ENCODE measurements at regions not wholly inside any gene's neighbourhood (a gene's known extent, or its start where the extent isn't known, plus 50 kb on each side); places are given as distances from the start of the nearest gene placed in this dataset.
"Not testable (repeated sequence)": the region's sequence is repeated elsewhere in the genome, so short reads cannot be mapped to it uniquely, and the experiment has no call there.

DNA sequence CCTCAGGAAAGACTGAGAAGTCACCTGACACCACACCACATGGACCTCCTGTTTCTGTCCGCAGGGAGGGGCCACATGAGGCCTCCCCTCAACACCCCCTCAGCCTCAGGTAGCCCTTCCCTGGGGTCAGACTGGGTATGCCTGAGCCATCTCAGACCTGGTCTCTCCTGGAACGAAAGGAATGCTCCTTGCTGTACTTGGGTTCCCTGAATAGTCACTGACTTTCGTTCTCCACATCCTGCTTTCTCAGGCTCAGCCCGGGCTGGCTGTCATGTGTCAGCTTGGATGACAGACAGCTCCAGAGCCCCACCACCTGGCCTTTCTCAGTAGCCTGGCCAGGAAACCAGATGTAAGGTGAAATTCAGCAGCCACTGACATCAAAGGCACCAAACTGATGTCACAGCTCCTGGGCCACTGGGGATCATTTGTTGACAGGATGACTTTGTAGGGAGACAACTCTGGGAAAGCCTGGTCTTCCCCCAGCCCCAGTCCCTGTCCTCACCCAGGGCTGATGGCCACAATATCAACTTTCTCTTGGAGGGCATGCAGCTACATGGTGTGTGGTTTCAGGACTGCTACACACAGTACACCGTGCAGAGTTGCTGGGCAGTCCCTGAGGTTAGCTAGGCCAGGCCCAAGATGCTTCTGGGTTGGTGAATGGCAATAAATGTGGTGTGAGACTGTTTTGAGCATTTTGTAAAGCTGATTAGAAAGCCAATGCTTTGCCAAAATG is 141.4 kb upstream of the MRPS22 start:
- peak; percentile 4 for DNase-seq

DNA sequence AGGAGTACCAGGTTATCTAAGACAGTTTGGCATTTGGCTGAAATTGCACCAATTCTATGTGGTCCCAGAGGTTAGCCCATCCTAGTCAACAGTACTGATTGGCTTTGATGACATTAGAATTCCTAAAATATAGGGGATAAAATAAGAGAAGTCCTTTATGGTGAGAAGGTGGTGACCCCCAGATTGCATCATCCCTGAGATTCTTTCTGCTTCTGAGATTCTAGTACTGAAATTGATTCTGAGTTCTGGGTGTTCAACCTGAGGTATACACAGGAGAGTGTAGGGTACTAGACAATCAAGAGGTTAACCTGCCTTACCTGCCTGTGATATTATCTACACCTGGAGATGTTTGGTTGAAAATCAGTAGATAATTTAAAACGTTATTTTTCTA is 140.9 kb upstream of the MRPS22 start:
- no peak for DNase-seq

DNA sequence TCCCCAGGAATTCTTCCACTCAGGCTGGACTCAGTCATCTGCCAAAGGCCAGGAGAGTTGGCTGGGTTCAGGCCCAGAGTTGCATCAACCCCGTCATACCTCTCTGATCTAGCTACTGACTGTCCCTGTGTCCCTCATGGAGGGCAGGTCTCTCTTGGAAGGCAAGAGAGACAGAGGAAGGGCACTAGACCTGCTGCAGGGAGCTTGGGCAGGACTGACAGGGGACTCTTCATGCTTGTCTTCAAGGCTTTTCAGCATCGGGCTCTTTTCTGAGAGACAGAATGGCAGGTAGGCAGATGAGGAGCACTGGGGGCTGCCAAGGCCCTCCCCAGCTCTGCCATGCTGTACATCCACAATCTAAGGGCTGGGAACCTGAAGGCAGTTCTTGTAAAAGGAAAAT is 140.1 kb upstream of the MRPS22 start:
- DNase-seq: no peak

DNA sequence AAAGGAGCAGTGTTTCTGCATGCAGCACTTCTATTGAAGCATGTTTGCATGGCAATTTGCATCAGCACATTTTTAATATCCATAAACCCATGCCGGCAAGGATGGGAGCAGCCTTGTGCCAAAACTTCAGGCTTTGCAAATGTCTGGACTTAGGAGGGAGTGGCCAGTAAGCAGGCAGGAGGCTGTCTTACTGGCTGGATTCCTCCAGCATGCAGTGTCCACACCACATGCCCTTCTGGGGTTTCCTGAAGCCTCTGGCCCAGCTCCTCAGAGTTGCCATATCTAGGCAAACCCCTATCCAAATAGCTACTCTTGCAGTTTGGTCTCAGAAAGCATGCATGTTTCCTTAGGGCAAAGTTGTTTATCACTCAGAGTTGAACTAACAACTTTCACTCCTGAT is 139.1 kb upstream of the MRPS22 start:
- no peak for DNase-seq

DNA sequence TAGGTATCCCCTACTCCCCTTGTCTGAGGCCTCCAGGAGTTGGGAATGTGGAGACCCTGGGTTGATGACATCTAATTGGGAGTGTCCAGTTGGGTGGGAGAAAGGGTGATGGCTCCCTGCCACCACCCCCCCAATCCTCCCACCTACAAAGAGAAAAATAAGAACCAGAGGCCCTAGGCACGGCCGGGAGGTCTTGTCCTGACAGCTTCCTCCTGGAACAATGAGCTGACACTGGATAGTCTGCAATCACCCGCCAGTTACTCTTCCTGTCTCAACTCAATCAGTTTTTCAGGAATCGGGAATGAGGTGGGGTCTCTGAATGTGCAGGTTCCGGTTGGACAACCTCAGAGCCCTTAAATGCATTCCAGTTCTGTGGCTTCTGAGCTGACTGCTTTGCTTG is 129.9 kb upstream of the MRPS22 start:
- no peak for DNase-seq

DNA sequence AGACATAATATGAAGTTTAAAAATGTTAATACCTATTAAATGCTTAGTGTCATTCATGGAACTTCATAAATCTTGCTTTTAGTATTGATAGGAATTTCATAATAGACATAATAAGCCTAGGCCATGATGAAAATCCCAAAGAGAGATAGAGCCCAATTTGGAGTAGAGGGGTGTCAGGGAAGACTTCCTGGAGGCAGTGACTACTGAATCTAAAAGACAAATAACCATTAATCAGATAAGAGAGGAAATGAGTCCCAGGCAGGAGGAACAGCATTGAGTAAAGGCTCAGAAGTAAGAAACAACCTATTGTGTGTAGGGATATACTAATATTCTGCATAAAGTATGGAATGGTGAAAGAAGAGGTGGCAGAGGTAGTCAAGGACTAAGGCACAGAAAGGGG is 126.9 kb upstream of the MRPS22 start:
- no peak for DNase-seq

DNA sequence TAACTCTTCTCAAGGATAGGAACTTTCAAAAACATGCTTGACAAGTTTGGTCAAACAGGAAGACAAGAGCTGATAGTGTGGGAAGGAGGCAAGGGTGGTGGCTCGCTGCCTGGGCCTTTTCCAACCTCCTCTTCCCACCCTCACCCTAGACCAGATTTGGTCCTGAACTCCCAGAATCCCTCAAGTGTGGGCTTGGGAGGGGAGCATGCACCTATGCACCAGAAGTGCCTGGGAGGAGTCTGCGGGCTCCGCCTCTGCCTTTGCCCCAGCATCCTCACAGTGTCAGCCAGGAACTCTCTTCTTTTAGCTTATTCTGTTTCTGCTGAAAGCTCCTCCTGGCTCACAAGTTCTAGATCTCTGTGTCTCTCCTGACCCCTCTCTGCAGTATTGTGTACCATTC is 126.2 kb upstream of the MRPS22 start:
- DNase-seq: no peak

DNA sequence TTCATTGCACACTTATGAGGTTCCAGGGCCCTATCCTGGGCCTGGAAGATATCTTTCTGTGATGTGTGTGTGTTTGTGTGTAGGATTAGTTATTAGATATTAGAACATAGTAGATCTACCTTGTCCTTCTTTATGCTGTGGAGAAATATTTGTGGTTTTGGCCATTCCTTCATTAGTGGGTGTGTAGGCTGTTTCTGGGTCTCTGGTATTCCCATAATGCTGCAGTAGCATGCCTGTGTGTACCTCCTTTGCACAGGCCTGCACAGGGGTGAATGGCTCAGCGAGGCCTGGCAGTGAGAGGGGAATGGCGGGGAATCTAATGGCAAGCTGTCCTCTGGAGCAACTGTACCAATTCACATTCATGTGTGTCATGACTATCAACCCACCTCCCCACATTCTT is 125.8 kb upstream of the MRPS22 start:
- DNase-seq: no peak

DNA sequence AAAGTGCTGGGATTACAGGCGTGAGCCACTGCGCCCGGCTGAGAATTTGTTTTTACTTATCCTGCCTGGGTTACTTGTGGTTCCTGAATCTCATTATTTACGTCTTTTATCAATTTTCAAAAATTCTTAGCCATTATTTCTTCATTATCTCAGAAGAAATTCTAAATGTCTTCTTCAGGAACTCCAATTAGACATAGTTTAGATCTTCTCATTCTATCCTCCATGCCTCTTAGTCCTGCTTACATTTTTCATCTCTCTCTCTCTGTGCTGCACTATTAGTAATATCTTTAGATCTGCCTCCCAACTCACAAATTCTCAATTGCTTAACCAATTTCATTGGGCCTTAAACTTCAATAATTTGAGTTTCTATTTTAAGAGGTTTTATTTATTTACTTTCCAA is 124.4 kb upstream of the MRPS22 start:
- no peak for DNase-seq

DNA sequence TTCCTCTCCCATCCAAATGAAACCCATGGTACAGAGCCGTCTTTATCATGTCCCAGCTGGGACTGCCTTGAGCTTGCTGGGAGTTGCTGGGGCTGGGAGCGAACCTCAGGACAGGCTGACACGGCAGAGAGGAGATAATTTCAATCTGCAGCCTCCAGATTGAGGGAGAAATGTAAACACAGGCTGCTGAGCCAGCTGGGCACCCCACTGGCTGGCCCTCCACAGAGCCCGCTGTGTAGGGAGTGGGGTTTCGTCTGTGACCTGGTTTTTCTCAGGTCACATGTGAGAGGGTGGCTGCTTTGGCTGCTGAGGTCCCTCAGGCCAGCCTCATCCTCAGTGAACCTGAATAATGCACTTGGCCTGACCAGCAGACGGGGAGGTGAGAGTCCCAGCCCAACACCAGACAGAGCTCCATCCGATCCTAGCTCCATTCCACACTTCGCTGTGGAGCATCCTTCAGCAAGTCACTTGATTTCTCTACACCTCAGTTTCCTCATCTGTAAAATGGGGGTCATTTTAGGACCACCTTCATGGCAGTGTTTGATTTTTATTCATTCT is 121.6 kb upstream of the MRPS22 start:
- DNase-seq: no peak

DNA sequence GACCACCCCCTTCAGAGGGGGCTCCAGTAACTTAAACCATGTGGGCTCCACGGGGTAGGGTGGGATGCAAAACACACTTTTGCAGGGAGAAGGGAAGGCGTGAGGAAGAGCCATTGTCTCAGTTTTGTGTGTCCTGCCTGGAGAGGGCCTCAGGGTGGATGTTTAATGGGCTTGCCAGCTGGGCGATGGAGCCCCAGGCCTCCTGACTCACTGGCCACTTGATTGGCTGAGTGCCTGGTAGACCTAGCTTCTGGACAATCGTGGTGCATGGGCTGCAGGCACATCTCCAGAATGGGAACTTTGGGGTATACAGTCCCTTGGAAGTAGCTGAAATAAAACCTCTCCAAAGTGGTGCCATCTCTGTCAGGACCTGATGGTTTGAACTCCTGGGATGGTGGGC is 118.3 kb upstream of the MRPS22 start:
- DNase-seq: no peak

DNA sequence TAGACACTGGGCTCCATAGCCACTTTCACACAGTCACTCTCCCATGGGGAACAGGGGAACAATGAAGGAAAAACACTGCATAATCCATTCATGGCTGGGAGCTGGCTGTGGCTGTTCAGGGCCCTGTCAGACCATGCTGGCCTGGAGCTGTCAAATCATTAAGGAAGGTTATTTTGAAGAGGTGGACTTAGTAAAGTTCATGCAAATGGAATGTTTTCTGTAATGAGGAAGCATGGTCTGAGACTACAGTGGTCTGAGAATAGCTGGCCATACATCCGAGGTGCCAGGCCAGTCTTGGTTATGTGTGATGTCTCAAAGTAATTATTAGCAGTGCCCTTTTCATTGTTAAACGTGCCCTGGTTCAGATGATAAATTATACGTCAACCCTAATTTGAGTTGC is 117.1 kb upstream of the MRPS22 start:
- DNase-seq: no peak

DNA sequence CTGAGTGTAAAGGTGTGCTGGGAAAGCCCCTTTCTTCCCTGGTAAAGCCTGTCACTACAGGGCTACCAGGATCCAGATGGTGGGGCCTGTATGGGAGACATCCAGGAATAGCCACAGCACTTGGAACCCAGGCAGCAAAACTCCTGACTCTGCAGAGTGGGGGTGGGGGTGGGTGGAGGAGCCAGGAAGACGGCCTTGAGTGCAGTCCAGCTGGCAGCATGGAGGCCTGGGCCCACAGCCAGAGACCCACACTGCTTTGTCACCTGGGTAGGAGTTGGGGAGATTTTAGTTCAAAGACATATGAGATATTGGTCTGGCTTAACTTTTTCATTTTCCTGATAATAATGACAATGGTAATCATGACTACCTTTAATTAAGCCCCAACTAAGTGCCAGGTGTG is 116.7 kb upstream of the MRPS22 start:
- no peak for DNase-seq

DNA sequence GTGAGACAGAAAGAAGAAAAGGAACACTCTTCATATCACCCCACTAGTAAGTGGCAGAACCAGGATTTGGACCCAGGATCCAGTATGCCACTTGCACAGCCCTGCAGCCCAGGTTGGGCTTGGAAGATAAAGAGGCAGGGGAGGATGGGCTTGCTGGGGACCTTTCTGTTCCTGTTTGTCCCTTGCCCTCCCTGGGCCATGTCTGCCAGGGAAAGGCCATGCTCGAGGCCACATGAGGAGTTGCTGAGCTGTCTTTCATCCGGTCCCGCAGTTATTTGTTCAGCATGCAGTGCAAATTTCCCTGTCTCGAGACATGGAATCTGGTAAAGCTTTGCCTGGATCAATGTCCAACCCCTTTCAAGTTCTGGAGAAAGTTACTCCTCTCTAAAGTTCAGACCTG is 116.0 kb upstream of the MRPS22 start:
- DNase-seq: no peak

DNA sequence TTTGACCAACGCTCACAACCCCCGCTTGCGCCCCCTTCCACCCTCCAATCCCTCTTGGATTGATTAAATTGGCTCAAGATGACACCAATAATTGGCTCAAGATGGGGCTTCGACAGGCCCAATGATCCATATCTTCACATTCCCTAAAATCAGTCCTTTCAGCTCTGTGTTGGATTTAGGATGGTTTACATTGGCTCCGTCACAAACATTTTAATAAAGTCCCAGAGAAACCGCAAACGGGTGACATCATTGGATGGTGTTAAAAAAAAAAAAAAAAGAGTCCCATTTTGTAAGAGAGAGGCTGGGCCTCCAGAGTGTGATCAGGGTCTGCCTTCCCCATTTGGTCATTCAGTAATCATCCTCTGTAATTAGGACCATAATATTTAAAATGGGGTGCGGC is 113.4 kb upstream of the MRPS22 start:
- peak; percentile 8 for DNase-seq

DNA sequence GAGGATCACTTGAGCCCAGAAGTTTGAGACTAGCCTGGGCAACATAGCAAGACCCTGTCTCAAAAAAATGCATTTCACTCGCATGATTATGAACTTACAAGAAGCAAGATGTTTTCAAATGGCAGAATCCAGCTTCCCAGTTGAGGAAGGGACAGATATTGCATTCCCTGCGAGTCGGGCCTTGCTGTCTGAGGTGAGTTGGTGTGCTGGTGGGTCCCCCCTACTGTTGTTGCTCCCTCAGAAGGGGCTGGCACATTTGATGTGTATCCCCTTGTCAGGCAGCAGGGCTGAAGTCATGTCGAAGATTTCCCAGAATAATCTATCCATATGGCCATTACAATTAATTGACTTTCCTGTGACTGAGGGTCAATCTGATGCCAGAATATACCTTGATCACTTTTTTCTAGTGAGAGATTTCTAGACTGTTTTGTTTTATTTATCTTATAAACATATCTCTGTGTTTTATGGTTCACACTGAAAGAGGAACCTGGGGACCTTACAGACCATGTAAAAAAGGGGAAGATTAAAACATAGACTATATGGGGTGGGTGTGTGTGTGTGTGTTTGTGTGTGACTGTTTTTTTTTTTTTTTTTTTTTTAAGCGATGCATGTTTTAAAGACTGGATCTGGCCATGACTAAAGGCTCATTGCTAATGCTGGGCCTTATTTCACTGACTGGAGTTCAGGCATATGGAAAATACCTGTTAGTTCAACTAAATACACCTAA is 112.1 kb upstream of the MRPS22 start:
- no peak for DNase-seq

DNA sequence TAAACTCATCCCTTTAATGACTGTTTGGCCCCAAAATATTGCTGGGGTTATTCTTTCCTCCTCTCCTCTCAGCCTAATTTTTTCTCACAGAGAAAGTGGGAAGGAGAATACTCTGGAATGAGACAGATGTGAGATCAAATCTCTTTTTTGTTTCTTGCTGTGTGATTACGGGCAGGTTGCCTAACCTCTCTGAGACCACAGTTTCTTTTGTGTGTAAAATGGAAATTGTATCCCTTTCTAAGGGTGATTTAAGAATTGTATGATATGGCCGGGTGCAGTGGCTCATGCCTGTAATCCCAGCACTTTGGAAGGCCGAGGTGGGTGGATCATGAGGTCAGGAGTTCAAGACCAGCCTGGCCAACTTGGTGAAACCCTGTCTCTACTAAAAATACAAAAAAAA is 111.5 kb upstream of the MRPS22 start:
- not testable (repeated sequence) for DNase-seq

DNA sequence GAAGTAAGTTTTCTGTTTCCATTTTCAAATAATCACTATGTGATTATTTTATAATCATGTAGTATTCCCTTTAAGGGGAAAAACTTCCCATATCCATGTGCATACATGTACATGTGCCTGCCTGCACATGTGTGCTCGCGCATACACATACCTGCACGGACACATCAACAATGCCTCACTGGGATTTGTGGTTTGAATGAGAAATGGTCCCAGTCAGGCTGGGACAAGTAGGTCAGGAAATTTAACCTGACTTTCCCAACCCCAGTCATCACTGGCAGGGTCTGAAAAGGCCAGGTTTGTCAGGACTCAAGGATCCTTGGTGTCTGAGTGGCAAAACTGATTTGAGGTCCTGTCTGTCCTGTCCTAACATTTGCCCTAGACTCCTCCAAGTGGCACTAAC is 109.3 kb upstream of the MRPS22 start:
- no peak for DNase-seq

DNA sequence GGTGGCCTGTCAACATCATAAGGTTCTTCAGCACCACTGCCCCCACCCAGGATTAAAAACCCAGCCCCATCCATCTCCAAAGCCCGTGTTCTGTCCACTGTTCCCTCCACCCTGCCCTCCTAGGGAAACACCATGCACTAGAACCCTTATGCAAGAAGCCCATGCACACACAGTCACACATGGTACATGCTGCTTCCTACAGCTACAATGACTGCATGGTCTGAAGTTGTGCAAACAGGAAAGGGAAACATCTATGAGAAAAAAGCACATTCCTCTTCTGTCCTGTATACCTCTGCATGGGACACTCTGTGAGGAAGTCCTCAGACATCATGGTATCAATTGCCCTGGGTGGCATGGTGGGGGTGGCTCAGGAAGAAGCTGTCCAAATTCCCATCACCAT is 108.6 kb upstream of the MRPS22 start:
- DNase-seq: no peak

DNA sequence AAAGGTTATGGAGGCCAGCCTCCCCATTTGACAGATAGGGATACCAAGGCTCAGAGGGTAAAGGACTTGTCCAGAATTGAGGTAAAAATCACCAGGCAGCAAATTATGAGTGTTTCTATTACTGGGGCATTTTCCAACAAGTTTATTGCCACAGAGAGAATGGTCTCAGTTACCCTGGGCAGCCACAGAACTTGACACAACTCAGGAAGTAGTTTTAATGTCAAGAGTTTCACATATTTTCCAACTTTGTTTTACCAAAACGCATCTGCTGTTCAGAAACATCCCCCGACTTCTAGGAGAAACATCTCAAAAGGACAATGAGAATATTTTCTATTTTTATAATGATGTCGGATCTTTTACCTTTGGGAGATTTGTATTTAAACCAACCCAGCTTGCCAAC is 107.5 kb upstream of the MRPS22 start:
- no peak for DNase-seq

DNA sequence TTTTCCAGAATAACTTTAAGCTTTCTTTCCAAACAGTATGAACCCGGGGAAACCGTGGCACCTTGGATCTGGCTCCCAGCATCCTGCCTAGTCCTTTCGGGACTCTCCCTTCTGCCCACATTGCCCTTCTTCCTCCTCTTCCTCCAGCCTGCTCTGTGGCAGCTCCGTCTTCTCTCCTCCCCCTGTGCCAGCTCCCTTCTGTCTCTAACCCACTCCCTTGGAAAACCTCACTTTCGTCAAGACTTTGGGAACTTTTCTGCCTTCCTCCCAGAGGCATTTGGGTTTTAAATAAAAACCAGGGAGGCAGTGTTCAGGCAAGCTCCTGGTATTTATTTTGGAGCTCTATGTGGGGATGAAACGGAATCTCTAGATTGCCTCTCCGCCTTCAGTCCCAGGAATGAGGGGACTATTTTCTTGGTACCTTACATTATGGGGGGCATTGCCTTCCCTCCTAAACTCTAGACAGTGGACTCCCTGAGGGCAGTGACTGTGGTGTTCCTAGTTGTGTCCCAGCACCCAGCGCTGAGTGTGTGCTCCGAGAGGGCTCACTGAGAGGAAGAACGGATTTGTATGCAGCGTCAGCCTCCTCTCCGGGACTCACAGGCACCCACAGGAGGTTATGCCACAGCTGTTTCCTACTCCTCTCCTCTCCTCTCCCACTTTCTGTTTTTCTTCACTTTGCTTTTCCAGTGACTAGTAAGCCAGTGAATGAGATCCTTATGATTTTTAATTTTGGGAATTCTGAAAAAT is 105.4 kb upstream of the MRPS22 start:
- no peak for DNase-seq

DNA sequence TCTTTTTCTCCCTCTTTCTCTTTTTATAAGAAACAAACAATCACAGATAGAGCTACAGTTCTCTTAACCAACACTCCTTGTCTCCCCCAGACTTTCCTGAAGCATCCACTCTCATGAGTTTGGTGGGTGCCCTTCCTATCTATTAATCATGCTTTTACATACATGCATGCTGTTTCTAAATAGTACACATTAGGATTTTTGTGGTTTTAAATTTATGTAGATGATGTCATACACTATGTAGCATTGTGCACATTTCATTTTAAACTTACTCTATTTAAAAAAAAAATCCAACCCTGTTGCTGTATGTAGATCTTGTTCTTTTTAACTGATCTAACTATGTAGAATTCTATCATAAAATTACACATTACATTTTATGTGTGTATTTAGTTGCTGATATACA is 104.3 kb upstream of the MRPS22 start:
- no peak for DNase-seq

DNA sequence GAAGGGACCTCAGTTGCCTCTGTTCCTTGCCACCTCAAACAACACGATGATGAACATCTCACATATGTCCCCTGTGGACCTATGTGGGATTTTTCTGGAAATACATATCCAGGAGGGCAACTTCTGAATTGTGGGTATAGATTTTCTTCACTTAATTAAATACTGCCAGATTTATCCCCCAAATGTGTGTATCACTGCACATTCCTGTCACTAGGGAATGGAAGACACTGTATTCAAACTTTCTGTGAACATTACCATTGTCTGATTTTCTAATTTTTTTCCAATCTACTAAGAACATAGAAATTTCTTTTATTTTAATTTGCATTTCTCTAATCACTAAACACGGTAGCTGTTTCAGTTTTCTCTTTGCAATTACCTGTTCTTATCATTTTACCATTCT is 102.0 kb upstream of the MRPS22 start:
- no peak for DNase-seq

DNA sequence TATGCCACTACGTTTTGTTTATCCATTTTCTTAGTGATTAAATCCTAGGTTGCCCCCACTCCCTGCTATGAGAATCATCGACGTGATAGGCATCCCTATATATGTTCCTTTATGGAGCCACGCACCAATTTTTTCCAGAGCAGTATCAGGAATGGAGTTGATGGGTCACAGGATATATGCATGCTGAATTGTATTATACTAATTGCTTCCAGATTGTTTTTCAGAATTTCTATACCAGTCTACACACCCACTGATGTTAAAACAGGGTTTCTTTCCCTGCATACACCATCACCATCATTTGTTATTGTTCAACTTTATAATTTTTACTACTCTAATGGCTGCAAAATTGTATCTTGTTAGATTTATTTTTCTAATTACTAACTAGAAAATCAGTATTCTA is 100.1 kb upstream of the MRPS22 start:
- no peak for DNase-seq

Measured in fibroblast of skin of abdomen (primary cell).